Non-pigmented ciliary epithelial cell (primary cell): ENCODE measurements at regions not wholly inside any gene's neighbourhood (a gene's known extent, or its start where the extent isn't known, plus 50 kb on each side); places are given as distances from the start of the nearest gene placed in this dataset.
"Not testable (repeated sequence)": the region's sequence is repeated elsewhere in the genome, so short reads cannot be mapped to it uniquely, and the experiment has no call there.

Source experiments
- DNase-seq: peaks from one replicate; pipeline ENCODE4 v3.0.0-alpha.2; 2010; ENCODE audit warnings: low read depth

DNA sequence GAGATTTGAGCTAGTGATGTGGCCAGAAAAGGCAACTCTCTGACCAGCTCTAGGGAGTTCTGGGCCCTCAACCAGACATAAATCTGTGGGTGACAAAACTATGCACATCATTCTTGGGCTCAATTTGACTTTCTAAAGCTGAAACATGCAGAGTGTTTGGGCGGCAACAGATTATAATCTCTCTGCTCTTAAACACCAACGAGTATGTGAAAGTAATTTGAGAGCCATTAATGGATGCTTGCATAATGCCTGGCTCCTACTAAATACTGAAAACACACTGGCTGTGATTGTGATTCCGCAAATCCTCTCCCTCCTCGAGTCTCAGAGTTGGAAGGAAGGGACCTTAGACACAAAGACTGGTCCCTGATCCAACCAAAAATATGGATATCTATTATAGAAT, 186.7 kb downstream of the UACA start:
- DNase-seq, result no peak

GRCh38 chr15:70576276-70576675, 187.1 kb downstream of the UACA start:
- no peak for DNase-seq

- no peak for DNase-seq
These were observed 187.8 kb downstream of the UACA start for GRCh38 chr15:70575231-70576226.

GRCh38 chr15:70574325-70574724, 189.0 kb downstream of the UACA start:
- DNase-seq, result not testable (repeated sequence)

GRCh38 chr15:70573121-70573850, 190.1 kb downstream of the UACA start:
- no peak for DNase-seq

GRCh38 chr15:70569714-70570231, 193.6 kb downstream of the UACA start:
- no peak for DNase-seq

GRCh38 chr15:70569091-70569713, 194.2 kb downstream of the UACA start:
- DNase-seq, result no peak

GRCh38 chr15:70566989-70567388, 196.4 kb downstream of the UACA start:
- DNase-seq, result no peak

- DNase-seq, result no peak
These were observed 197.1 kb downstream of the UACA start for GRCh38 chr15:70566047-70566835.

DNA sequence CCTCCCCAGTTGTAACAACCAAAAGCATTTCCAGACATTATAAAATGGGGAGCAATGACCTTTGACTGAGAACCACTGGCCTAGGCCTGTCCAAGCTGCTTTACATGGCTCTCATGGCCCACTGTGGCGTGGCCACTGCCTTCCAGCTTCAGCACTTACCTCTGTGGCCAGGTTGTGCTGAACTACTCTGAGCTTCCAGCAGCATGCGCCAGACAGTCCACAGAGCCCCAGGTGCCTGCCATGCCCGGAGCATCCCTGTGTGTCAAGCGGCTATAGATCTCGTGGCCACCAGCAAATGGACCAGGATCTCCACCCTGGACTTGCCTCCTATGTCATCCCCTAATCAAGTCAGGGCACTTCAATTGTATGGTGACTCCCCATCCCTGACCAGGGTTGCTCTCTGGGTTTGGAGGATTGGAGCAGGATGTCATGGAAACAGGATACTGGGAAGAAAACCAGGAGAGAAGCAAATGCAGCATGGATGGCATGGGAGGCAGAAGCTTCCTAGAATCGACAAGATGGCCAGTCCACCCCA, 199.7 kb downstream of the UACA start:
- no peak for DNase-seq

GRCh38 chr15:70562906-70563305, 200.5 kb downstream of the UACA start:
- DNase-seq, result no peak

DNA sequence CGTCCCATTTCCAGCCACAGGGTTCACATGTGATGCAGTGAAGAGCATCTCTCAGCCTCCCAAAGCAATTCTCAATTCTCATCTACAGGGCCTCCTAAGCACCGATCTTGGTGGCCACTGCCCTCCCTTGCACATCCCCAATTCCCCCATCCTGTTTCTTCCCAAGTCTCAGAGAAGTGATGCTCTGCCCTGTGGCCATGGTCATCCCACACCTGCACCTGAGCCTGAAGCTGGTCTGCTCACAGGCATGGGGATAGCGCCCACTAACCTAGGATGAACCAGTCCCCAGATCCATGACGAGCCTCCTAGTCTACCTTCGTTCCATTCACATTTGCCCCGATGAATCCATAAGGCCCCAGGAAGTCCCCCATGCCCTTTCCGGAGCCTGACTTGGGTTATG, 201.5 kb downstream of the UACA start:
- DNase-seq, result no peak

- DNase-seq, result no peak
These were observed 202.6 kb downstream of the UACA start for GRCh38 chr15:70560617-70561328.

DNA sequence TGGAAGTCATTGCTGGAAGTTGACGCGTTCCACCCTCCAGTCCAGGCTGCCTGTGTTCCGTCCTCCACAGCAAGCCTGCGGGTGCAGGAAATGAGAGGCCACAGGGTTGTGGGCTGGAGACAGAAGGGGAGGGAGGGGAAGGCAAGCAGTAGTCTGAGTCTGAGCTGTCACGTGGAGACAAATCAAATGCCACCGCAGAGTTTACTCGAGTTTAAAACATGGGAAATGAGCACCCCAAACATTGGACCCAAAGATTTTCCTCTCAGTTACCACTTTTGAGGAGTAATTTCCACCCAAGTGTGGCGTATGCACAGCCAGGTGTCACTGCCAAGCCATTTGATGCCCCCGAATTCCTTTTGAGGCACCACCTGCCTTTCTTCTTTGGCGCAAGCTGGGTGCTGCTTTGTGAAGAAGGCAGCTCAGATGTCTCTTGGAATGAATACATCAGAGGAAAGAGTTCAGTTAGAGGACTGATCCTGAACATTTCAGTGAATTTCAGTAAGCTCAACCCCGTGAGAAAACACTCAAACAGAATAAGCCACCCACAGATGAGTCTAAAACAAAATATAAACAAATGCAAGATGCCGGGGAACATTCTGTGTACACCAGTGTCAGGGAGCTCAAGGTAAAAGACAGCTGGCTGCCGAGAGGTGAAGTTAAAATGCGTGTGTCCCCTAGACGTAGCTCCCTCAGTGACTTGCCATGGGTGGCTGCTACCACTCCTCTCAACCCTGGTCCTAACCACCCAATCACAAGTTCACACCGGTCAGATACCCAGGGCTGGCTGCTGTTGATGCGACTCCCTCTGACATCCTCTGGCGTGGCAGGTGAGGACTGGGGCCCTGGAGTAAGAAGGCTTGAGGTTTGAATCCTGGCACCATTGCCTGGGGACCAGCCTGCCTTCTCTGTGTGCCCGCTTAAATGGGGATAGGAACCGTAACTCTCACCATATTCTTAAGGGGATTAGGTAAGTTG, 203.8 kb downstream of the UACA start:
- DNase-seq, result no peak

DNA sequence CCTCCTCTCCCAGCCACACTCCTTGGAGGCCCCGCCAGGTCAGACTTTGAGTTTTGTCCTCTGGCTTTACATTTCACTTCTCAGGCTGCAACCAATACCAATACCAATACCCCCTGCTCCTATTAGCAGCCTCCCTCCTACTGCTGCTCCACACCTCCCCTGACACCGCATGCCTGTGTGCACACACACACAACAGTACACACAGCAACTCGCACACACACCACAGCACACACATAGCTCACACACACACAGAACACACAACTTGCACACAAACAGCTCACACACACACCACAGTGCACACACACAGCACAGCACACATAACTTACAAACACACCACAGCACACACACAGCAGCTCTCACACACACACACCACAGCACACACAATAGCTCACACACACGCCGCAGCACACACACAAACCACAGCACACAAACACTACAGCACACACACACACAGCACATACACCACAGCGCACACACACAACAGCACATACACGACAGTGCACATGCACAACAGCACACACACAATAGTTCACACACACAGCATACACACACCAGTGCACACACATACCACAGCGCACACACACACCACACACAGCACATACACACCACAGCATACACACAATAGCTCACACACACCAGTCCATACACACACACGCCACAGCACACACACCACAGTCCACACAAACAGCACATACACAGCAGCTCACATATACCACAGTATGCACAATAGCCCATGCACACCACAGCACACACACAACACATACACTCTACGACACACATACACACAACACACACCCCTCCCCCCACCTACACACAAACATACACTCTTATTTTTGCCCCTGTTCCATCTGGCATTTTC, 204.7 kb downstream of the UACA start:
- no peak for DNase-seq

DNA sequence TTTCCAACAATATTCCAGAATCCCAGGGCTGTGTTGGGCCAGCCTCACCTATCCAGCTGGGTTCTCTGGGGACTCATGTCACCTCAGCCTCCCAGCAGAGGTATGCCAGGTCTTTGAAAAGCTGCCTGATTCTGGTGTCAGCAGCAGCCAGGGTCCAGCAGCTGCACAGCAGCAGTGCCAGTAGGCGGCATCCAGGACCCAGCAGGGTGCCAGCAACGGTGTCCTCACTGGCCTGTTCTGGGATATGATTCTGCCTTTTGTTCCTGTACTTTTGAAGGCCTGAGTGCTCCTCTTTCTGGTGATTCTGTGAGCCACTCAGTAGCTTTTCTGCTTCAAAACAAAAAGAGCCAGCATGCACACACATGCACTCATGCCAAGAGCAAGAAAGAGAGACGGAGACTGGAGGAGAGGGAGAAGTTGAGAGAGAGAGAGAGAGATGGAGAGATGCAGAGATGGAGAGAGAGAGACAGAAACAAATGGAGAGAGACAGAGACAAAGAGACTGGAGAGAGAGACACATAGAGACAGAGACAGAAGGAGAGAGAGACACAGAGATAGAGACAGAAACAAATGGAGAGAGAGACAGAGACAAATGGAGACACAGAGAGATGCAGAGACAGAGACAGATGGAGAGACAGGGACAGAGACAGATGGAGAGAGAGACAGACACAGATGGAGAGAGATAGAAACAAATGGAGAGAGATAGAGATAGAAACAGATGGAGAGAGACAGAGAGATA, 205.7 kb downstream of the UACA start:
- DNase-seq, result no peak

DNA sequence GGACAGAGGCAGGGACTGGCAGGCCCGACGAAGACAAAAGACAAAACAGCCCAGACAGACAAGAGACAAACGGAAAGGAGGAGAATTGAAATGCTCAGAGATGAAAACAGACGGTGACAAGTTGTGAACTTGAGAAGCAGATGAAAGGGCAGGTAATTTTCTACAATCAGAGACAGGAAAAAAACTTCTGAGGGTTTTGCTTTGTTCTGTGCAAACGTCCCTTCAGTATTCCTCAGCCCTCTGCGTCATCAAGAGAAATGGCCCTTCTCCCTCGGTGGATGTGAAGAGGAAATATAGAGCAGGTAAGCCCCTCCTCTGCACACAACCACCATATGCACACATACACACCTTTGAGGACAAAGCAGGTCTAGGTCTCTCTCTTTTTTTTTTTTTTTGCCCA, 206.6 kb downstream of the UACA start:
- no peak for DNase-seq
